GM06990 (cell line): ENCODE measurements at regions not wholly inside any gene's neighbourhood (a gene's known extent, or its start where the extent isn't known, plus 50 kb on each side); places are given as distances from the start of the nearest gene placed in this dataset.
"Not testable (repeated sequence)": the region's sequence is repeated elsewhere in the genome, so short reads cannot be mapped to it uniquely, and the experiment has no call there.

Experiments used
- DNase-seq: peaks from one replicate; pipeline ENCODE4 v3.0.0-alpha.2; 2011; ENCODE audit not compliant: insufficient read length; ENCODE audit errors: extremely low read depth
- H3K27me3 ChIP-seq: replicated peaks from 2 replicates; pipeline ENCODE4 v1.6.0; 2011; ENCODE audit warnings: low read length; ENCODE audit not compliant: control insufficient read depth, insufficient read depth
- H3K36me3 ChIP-seq: 2 replicates; pipeline ENCODE4 v1.5.1; 2011; ENCODE audit warnings: low read length; ENCODE audit not compliant: control insufficient read depth, insufficient read depth
- H3K4me3 ChIP-seq: replicated peaks from 2 replicates; pipeline ENCODE4 v1.5.1; 2011; ENCODE audit warnings: low read depth, mild to moderate bottlenecking, control low read depth, low read length
- CTCF ChIP-seq: IDR thresholded peaks from 2 replicates; pipeline ENCODE4 v1.5.1; 2011; ENCODE audit warnings: low read length, control low read depth, mild to moderate bottlenecking, inconsistent platforms; ENCODE audit not compliant: insufficient read depth, poor library complexity, severe bottlenecking

GRCh38 chr19:20276011-20276731, 109.2 kb downstream of the ZNF486 start:
- TF ChIP-seq CTCF, result no peak
- Histone ChIP-seq H3K4me3 (no peak overlapping the region), H3K27me3 (no peaks in the 10 kb centered on the region), H3K36me3 (no peaks in the 10 kb centered on the region)
- DNase-seq, result no peak

- no peak for DNase-seq
- no peaks in the 10 kb centered on the region for H3K36me3 ChIP-seq
- H3K4me3 ChIP-seq, result no peak overlapping the region
- no peaks in the 10 kb centered on the region for H3K27me3 ChIP-seq
- no peak for TF ChIP-seq CTCF
Measured at GRCh38 chr19:20273951-20274570, 107.0 kb downstream of the ZNF486 start.

GRCh38 chr19:20273376-20273775, 106.4 kb downstream of the ZNF486 start:
- DNase-seq, result no peak
- no peaks in the 10 kb centered on the region for H3K36me3 ChIP-seq
- TF ChIP-seq CTCF, result no peak
- no peak overlapping the region for H3K4me3 ChIP-seq
- no peaks in the 10 kb centered on the region for H3K27me3 ChIP-seq

- H3K36me3 ChIP-seq, DNase-seq, H3K4me3 ChIP-seq, H3K27me3 ChIP-seq: not testable (repeated sequence)
Measured at GRCh38 chr19:20272627-20273010, 105.6 kb downstream of the ZNF486 start.

GRCh38 chr19:20271927-20272626, 105.1 kb downstream of the ZNF486 start:
- H3K36me3 ChIP-seq, DNase-seq, H3K27me3 ChIP-seq, H3K4me3 ChIP-seq: not testable (repeated sequence)

GRCh38 chr19:20271215-20271926, 104.4 kb downstream of the ZNF486 start:
- no peak for DNase-seq
- Histone ChIP-seq H3K27me3 (no peaks in the 10 kb centered on the region), H3K4me3 (no peak overlapping the region; the same call in 1 of the 2 replicates), H3K36me3 (no peaks in the 10 kb centered on the region)
- no peak for TF ChIP-seq CTCF
